Endothelial cell of umbilical vein (primary cell): ENCODE measurements at regions not wholly inside any gene's neighbourhood (a gene's known extent, or its start where the extent isn't known, plus 50 kb on each side); places are given as distances from the start of the nearest gene placed in this dataset.

Experiments used
- BruUV-seq: library from RNA; stranded (reverse); fragments of 400-500 nt; replicated peaks from 2 replicates; lab custom pipeline; 2021; lab: Mats Ljungman, UMichigan
- CTCF ChIA-PET: fragments of 300-600, 350-600 bp; sonication (Branson Sonifier 250); formaldehyde crosslinking; loops from one replicate; lab custom pipeline; 2021; ENCODE audit warnings: antibody characterized with exemption, inconsistent platforms; lab: Charles Lee
- POLR2A ChIA-PET: fragments of 300-600, 350-600 bp; sonication (Branson Sonifier 250); formaldehyde crosslinking; loops from one replicate; lab custom pipeline; 2021; ENCODE audit warnings: antibody characterized with exemption, inconsistent platforms; lab: Charles Lee
- DNase-seq: peaks from one replicate; pipeline ENCODE4 v3.0.0-alpha.2; 2011; ENCODE audit warnings: low read depth, low spot score
- FAIRE-seq: peaks from 2 replicates; lab custom pipeline; 2011; peaks lifted over from hg19 to GRCh38; lab: Jason Lieb, UNC
- H2AFZ ChIP-seq: 2 replicates; pipeline ENCODE4 v1.6.0; 2012; ENCODE audit warnings: low read depth, low read length, control low read depth, inconsistent platforms
- H3K27ac ChIP-seq: 2 replicates; pipeline ENCODE4 v1.5.1; 2011; ENCODE audit warnings: low read depth, mild to moderate bottlenecking, control low read depth, low read length, moderate library complexity; ENCODE audit not compliant: insufficient read depth
- H3K27me3 ChIP-seq, 2 experiments: 2 replicates each; pipeline versions ENCODE4 v1.6.0 to v1.6.1; 2011; ENCODE audit warnings: low read length in 2 of 2, mixed read lengths in 1 of 2; ENCODE audit not compliant: control insufficient read depth in 2 of 2, insufficient read depth in 2 of 2
- H3K36me3 ChIP-seq, 2 experiments: 2 replicates in 1 of 2; 3 replicates in 1 of 2; pipeline ENCODE4 v1.5.1; 2011; ENCODE audit warnings: low read length in 2 of 2, mild to moderate bottlenecking in 1 of 2, moderate library complexity in 1 of 2; ENCODE audit not compliant: control insufficient read depth in 2 of 2, insufficient read depth in 2 of 2; ENCODE audit errors: extremely low read depth in 1 of 2
- H3K4me1 ChIP-seq: 3 replicates; pipeline ENCODE4 v1.5.1; 2011; ENCODE audit warnings: mild to moderate bottlenecking, low read length; ENCODE audit not compliant: control insufficient read depth, insufficient read depth; ENCODE audit errors: extremely low read depth
- H3K4me2 ChIP-seq: 2 replicates; pipeline ENCODE4 v1.6.1; 2011; ENCODE audit warnings: low read length, control low read depth, mixed read lengths; ENCODE audit not compliant: insufficient read depth
- H3K4me3 ChIP-seq, 3 experiments: fragments of 200-600 bp in 1 of 3; sonication (generic), shearing (Covaris generic) in 1 of 3; replicated peaks in 1 of 3; 2 replicates each; pipeline ENCODE4 v1.5.1; 2011 to 2016; ENCODE audit warnings: control low read depth in 3 of 3, low read length in 3 of 3, mild to moderate bottlenecking in 2 of 3, inconsistent platforms in 1 of 3, low read depth in 1 of 3, moderate library complexity in 1 of 3; ENCODE audit not compliant: insufficient read depth in 1 of 3
- H3K79me2 ChIP-seq: 2 replicates; pipeline ENCODE4 v1.6.0; 2012; ENCODE audit warnings: low read length, inconsistent platforms; ENCODE audit not compliant: control insufficient read depth, insufficient read depth
- H3K9ac ChIP-seq: replicated peaks from 2 replicates; pipeline ENCODE3; 2011; ENCODE audit warnings: low read length, control low read depth; ENCODE audit not compliant: insufficient read depth; ENCODE audit errors: extremely low read depth
- H3K9me1 ChIP-seq: replicated peaks from 3 replicates; pipeline ENCODE4 v1.6.0; 2011; ENCODE audit warnings: mild to moderate bottlenecking, low read length; ENCODE audit not compliant: control insufficient read depth, insufficient read depth; ENCODE audit errors: extremely low read depth
- H3K9me3 ChIP-seq: replicated peaks from 2 replicates; pipeline ENCODE4 v1.5.1; 2012; ENCODE audit warnings: low read length, inconsistent platforms; ENCODE audit not compliant: control insufficient read depth, insufficient read depth
- H4K20me1 ChIP-seq: replicated peaks from 2 replicates; pipeline ENCODE3; 2011; ENCODE audit warnings: mild to moderate bottlenecking, low read length; ENCODE audit not compliant: control insufficient read depth, insufficient read depth; ENCODE audit errors: extremely low read depth
- CTCF ChIP-seq, 2 donors: IDR thresholded peaks; 1 replicate in 1 of 2; 2 replicates in 1 of 2; pipeline ENCODE4 v1.5.1; 2011; ENCODE audit warnings: low read length in 2 of 2, mild to moderate bottlenecking in 2 of 2, moderate library complexity in 2 of 2, control low read depth in 1 of 2, inconsistent platforms in 1 of 2, low read depth in 1 of 2; ENCODE audit not compliant: insufficient read depth in 1 of 2; ENCODE audit errors: extremely low read depth in 1 of 2
- EZH2 ChIP-seq: IDR thresholded peaks from 2 replicates; pipeline ENCODE4 v1.6.1; 2012; ENCODE audit warnings: borderline replicate concordance, low read depth, mild to moderate bottlenecking, moderate library complexity, low read length, inconsistent platforms; ENCODE audit not compliant: severe bottlenecking
- FOS ChIP-seq: IDR thresholded peaks from 2 replicates; pipeline ENCODE4 v1.6.1; 2011; ENCODE audit warnings: mild to moderate bottlenecking, low read length, moderate library complexity, borderline replicate concordance; ENCODE audit not compliant: insufficient read depth
- GATA2 ChIP-seq: IDR thresholded peaks from 2 replicates; pipeline ENCODE4 v1.7.0; 2011; ENCODE audit warnings: low read depth, mild to moderate bottlenecking, moderate library complexity, mixed read lengths, low read length; ENCODE audit not compliant: insufficient read length, insufficient read depth
- JUN ChIP-seq: IDR thresholded peaks from 2 replicates; pipeline ENCODE4 v1.6.1; 2011; ENCODE audit warnings: borderline replicate concordance, low read depth; ENCODE audit not compliant: insufficient read length, insufficient read depth
- MAX ChIP-seq: IDR thresholded peaks from 2 replicates; pipeline ENCODE4 v1.6.1; 2011; ENCODE audit not compliant: insufficient read depth, insufficient read length
- MYC ChIP-seq: IDR thresholded peaks from one replicate; pipeline ENCODE4 v1.6.1; 2011; ENCODE audit warnings: mild to moderate bottlenecking, low read depth, low read length
- POLR2A ChIP-seq: IDR thresholded peaks from 2 replicates; pipeline ENCODE4 v1.6.1; 2012; ENCODE audit warnings: low read depth, mild to moderate bottlenecking, control low read depth, low read length
- POLR2AphosphoS5 ChIP-seq: IDR thresholded peaks from 2 replicates; pipeline ENCODE4 v1.6.1; 2012; ENCODE audit warnings: low read depth, mild to moderate bottlenecking, control low read depth, low read length, moderate library complexity; ENCODE audit not compliant: insufficient read depth
- dilution Hi-C: fragments of 300-500 bp; cut with MboI; formaldehyde crosslinking; loops from one replicate; pipeline ENCODE4 v1.15.0; 2019; ENCODE audit warnings: low sequenced_read_pairs; ENCODE audit not compliant: extremely low pct_ligation_motif_present
- intact Hi-C: fragments of 100-400 bp; cut with micrococcal nuclease; formaldehyde crosslinking; loops from one replicate; pipeline ENCODE4 v1.10.0; 2022

GRCh38 chr6:119517428-119517827 is 167.9 kb upstream of the MAN1A1 start:
- no peaks in the 10 kb centered on the region for H3K9me3 ChIP-seq
- no peak for FAIRE-seq
- H4K20me1 ChIP-seq: no peaks in the 10 kb centered on the region
- no TSS peak for BruUV-seq
- no peak for TF ChIP-seq CTCF (IDR thresholded peaks at IDR 0.05; ENCODE audit: extremely low read depth in 1 of 2, insufficient read depth in 1 of 2, low read depth in 1 of 2, low read length in 2 of 2)
- TF ChIP-seq GATA2: no peak
- no peak for TF ChIP-seq POLR2AphosphoS5
- TF ChIP-seq POLR2A: no peak
- no peak for TF ChIP-seq JUN
- TF ChIP-seq EZH2: no peak
- no peak overlapping the region for H3K4me2 ChIP-seq
- intact Hi-C loops: no loop called here
- ChIA-PET CTCF (no interaction called here), POLR2A (no interaction called here)
- no peaks in the 10 kb centered on the region for H3K9me1 ChIP-seq
- H3K27ac ChIP-seq: no peak overlapping the region
- dilution Hi-C loops: no loop called here
- no peaks in the 10 kb centered on the region for H3K27me3 ChIP-seq
- H3K9ac ChIP-seq: no peak overlapping the region
- no peak overlapping the region for H3K4me3 ChIP-seq
- no peaks in the 10 kb centered on the region for H3K4me1 ChIP-seq
- H3K79me2 ChIP-seq: no peaks in the 10 kb centered on the region
- H3K36me3 ChIP-seq: no peaks in the 10 kb centered on the region
- no peak for DNase-seq
- no peak overlapping the region for H2AFZ ChIP-seq

- dilution Hi-C loops (no loop called here), intact Hi-C loops (no loop called here)
- no TSS peak for BruUV-seq
- no peak overlapping the region for H3K4me2 ChIP-seq
- no peak overlapping the region for H3K27ac ChIP-seq
- ChIA-PET POLR2A (no interaction called here), CTCF (no interaction called here)
- no peak for DNase-seq
- no peak for FAIRE-seq
- no peak overlapping the region for H2AFZ ChIP-seq
- no peaks in the 10 kb centered on the region for H3K9me1 ChIP-seq
- no peak overlapping the region for H3K4me3 ChIP-seq
- no peaks in the 10 kb centered on the region for H3K79me2 ChIP-seq
- H3K4me1 ChIP-seq: no peaks in the 10 kb centered on the region
- H4K20me1 ChIP-seq: no peaks in the 10 kb centered on the region
- no peaks in the 10 kb centered on the region for H3K27me3 ChIP-seq
- no peaks in the 10 kb centered on the region for H3K9me3 ChIP-seq
- TF ChIP-seq MYC (no peak), POLR2AphosphoS5 (no peak), MAX (no peak), EZH2 (no peak), JUN (no peak), FOS (no peak), CTCF (IDR thresholded peaks at IDR 0.05; ENCODE audit: extremely low read depth in 1 of 2, insufficient read depth in 1 of 2, low read depth in 1 of 2, low read length in 2 of 2) (no peak), POLR2A (no peak), GATA2 (no peak)
- H3K36me3 ChIP-seq: no peaks in the 10 kb centered on the region
- no peak overlapping the region for H3K9ac ChIP-seq
Measured at GRCh38 chr6:119514345-119514744, 164.8 kb upstream of the MAN1A1 start.
